ENCODE measurements at regions not wholly inside any gene's neighbourhood (a gene's known extent, or its start where the extent isn't known, plus 50 kb on each side); places are given as distances from the start of the nearest gene placed in this dataset.
"Not testable (repeated sequence)": the region's sequence is repeated elsewhere in the genome, so short reads cannot be mapped to it uniquely, and the experiment has no call there.

- no peak for FAIRE-seq
- H3K4me3 ChIP-seq (ENCODE audit: control insufficient read depth in 2 of 3, extremely low read depth in 1 of 3, insufficient read depth in 2 of 3, low read depth in 1 of 3, low read length in 3 of 3): no peak overlapping the region
- H2AFZ ChIP-seq (ENCODE audit: control insufficient read depth, low read length): no peak overlapping the region
- no peaks in the 10 kb centered on the region for H3K9me1 ChIP-seq (ENCODE audit: control insufficient read depth, extremely low read depth, insufficient read depth, low read length)
- DNase-seq (ENCODE audit: low read depth, low spot score): no peak
- peaks cover 21% of the 10 kb centered on the region for H3K4me1 ChIP-seq (ENCODE audit: control insufficient read depth, extremely low read depth, insufficient read depth, low read length)
- H3K4me2 ChIP-seq (ENCODE audit: control insufficient read depth, extremely low read depth, insufficient read depth, low read depth, low read length): peak overlapping the region; percentile 29
- no peak for TF ChIP-seq EZH2 (IDR thresholded peaks at IDR 0.05; ENCODE audit: low read length)
- no peak for TF ChIP-seq CTCF (optimal IDR thresholded peaks at IDR 0.05 in 1 of 3, IDR thresholded peaks at IDR 0.05 in 1 of 3, conservative IDR thresholded peaks at IDR 0.05 in 1 of 3; ENCODE audit: extremely low read depth in 1 of 3, insufficient read depth in 2 of 3, low read length in 3 of 3)
- H3K36me3 ChIP-seq (ENCODE audit: control insufficient read depth in 2 of 2, extremely low read depth in 1 of 2, insufficient read depth in 2 of 2, low read length in 2 of 2): no peaks in the 10 kb centered on the region
- peak overlapping the region; percentile 23 for H3K27ac ChIP-seq (ENCODE audit: control insufficient read depth, insufficient read depth, low read length)
- no peaks in the 10 kb centered on the region for H3K79me2 ChIP-seq (ENCODE audit: control insufficient read depth, insufficient read depth, low read length)
- no peak overlapping the region for H3K9ac ChIP-seq (ENCODE audit: control insufficient read depth, extremely low read depth, insufficient read depth, low read length)
- H4K20me1 ChIP-seq (ENCODE audit: control insufficient read depth, extremely low read depth, insufficient read depth, low read length): no peaks in the 10 kb centered on the region
- H3K27me3 ChIP-seq (ENCODE audit: control insufficient read depth, extremely low read depth, insufficient read depth, low read length): no peaks in the 10 kb centered on the region
- dilution Hi-C loops (cut with MboI; ENCODE audit: extremely low pct_ligation_motif_present, low sequenced_read_pairs): no loop called here
- no peaks in the 10 kb centered on the region for H3K9me3 ChIP-seq (ENCODE audit: control insufficient read depth, low read depth, low read length)
Measured at GRCh38 chr20:6697228-6697972, 70.1 kb upstream of the BMP2 start.

GRCh38 chr20:6696001-6696400, 71.5 kb upstream of the BMP2 start:
- no peak for DNase-seq (ENCODE audit: low read depth, low spot score)
- H3K4me2 ChIP-seq (ENCODE audit: control insufficient read depth, extremely low read depth, insufficient read depth, low read depth, low read length): no peak overlapping the region
- no peak overlapping the region for H2AFZ ChIP-seq (ENCODE audit: control insufficient read depth, low read length)
- H3K4me3 ChIP-seq (ENCODE audit: control insufficient read depth in 2 of 3, extremely low read depth in 1 of 3, insufficient read depth in 2 of 3, low read depth in 1 of 3, low read length in 3 of 3): no peak overlapping the region
- no peaks in the 10 kb centered on the region for H3K79me2 ChIP-seq (ENCODE audit: control insufficient read depth, insufficient read depth, low read length)
- no peak for FAIRE-seq
- no peak for TF ChIP-seq EZH2 (IDR thresholded peaks at IDR 0.05; ENCODE audit: low read length)
- no peak for TF ChIP-seq CTCF (optimal IDR thresholded peaks at IDR 0.05 in 1 of 3, IDR thresholded peaks at IDR 0.05 in 1 of 3, conservative IDR thresholded peaks at IDR 0.05 in 1 of 3; ENCODE audit: extremely low read depth in 1 of 3, insufficient read depth in 2 of 3, low read length in 3 of 3)
- H4K20me1 ChIP-seq (ENCODE audit: control insufficient read depth, extremely low read depth, insufficient read depth, low read length): no peaks in the 10 kb centered on the region
- no peaks in the 10 kb centered on the region for H3K9me3 ChIP-seq (ENCODE audit: control insufficient read depth, low read depth, low read length)
- H3K27me3 ChIP-seq (ENCODE audit: control insufficient read depth, extremely low read depth, insufficient read depth, low read length): no peaks in the 10 kb centered on the region
- H3K9ac ChIP-seq (ENCODE audit: control insufficient read depth, extremely low read depth, insufficient read depth, low read length): no peak overlapping the region
- no peak overlapping the region for H3K27ac ChIP-seq (ENCODE audit: control insufficient read depth, insufficient read depth, low read length)
- peaks cover 21% of the 10 kb centered on the region for H3K4me1 ChIP-seq (ENCODE audit: control insufficient read depth, extremely low read depth, insufficient read depth, low read length)
- no peaks in the 10 kb centered on the region for H3K9me1 ChIP-seq (ENCODE audit: control insufficient read depth, extremely low read depth, insufficient read depth, low read length)
- no peaks in the 10 kb centered on the region for H3K36me3 ChIP-seq (ENCODE audit: control insufficient read depth in 2 of 2, extremely low read depth in 1 of 2, insufficient read depth in 2 of 2, low read length in 2 of 2)
- dilution Hi-C loops (cut with MboI; ENCODE audit: extremely low pct_ligation_motif_present, low sequenced_read_pairs): no loop called here

GRCh38 chr20:6693808-6694198, 73.7 kb upstream of the BMP2 start:
- H3K9ac ChIP-seq (ENCODE audit: control insufficient read depth, extremely low read depth, insufficient read depth, low read length); H3K27me3 ChIP-seq (ENCODE audit: control insufficient read depth, extremely low read depth, insufficient read depth, low read length); H3K9me3 ChIP-seq (ENCODE audit: control insufficient read depth, low read depth, low read length); H4K20me1 ChIP-seq (ENCODE audit: control insufficient read depth, extremely low read depth, insufficient read depth, low read length); dilution Hi-C loops (cut with MboI; ENCODE audit: extremely low pct_ligation_motif_present, low sequenced_read_pairs); H3K9me1 ChIP-seq (ENCODE audit: control insufficient read depth, extremely low read depth, insufficient read depth, low read length); DNase-seq (ENCODE audit: low read depth, low spot score); H3K36me3 ChIP-seq (ENCODE audit: control insufficient read depth in 2 of 2, extremely low read depth in 1 of 2, insufficient read depth in 2 of 2, low read length in 2 of 2); H3K27ac ChIP-seq (ENCODE audit: control insufficient read depth, insufficient read depth, low read length); FAIRE-seq; H3K79me2 ChIP-seq (ENCODE audit: control insufficient read depth, insufficient read depth, low read length); H3K4me3 ChIP-seq (ENCODE audit: control insufficient read depth in 2 of 3, extremely low read depth in 1 of 3, insufficient read depth in 2 of 3, low read depth in 1 of 3, low read length in 3 of 3); H3K4me2 ChIP-seq (ENCODE audit: control insufficient read depth, extremely low read depth, insufficient read depth, low read depth, low read length): not testable (repeated sequence)
- H3K4me1 ChIP-seq (ENCODE audit: control insufficient read depth, extremely low read depth, insufficient read depth, low read length): peaks cover 16% of the 10 kb centered on the region
- H2AFZ ChIP-seq (ENCODE audit: control insufficient read depth, low read length): peak overlapping the region; percentile 37

Data from keratinocyte (primary cell).